NB4 (cell line): ENCODE measurements at regions not wholly inside any gene's neighbourhood (a gene's known extent, or its start where the extent isn't known, plus 50 kb on each side); places are given as distances from the start of the nearest gene placed in this dataset.

Experiments used
- MYC ChIP-seq: IDR thresholded peaks from 2 replicates; pipeline ENCODE4 v1.6.1; 2011; ENCODE audit warnings: low read depth, low read length
- POLR2A ChIP-seq: IDR thresholded peaks from 2 replicates; pipeline ENCODE4 v1.6.1; 2011; ENCODE audit warnings: mild to moderate bottlenecking; ENCODE audit not compliant: insufficient read length; ENCODE audit errors: extremely low read depth
- TF ChIP-seq, protein P1 (sequence below): IDR thresholded peaks from one replicate; pipeline ENCODE4 v1.5.1; 2012; ENCODE audit warnings: low read depth, low read length
- TF ChIP-seq, protein P2 (sequence below): IDR thresholded peaks from 2 replicates; pipeline ENCODE4 v1.6.1; 2011; ENCODE audit warnings: low read depth, low read length

DNA sequence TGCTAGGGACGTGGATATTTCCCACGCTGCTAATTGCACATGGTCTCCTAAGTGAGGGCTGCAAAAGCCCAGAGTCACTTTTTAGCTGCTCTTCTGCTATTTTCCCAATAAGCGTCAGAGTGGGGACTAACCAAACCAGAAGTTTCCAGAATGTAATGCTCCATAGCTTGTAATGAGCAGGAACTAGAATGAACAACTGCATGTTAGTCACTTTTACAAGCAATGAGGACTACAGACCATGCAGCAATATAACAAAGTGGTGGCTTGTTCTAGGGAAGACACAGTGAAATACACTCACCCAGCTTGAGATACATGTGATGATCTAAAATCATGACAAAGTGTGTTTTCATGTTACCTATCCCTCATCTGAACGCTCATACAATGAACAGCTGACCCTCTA lies 314.1 kb upstream of the SGK1 start:
- TF ChIP-seq, protein P1, sequence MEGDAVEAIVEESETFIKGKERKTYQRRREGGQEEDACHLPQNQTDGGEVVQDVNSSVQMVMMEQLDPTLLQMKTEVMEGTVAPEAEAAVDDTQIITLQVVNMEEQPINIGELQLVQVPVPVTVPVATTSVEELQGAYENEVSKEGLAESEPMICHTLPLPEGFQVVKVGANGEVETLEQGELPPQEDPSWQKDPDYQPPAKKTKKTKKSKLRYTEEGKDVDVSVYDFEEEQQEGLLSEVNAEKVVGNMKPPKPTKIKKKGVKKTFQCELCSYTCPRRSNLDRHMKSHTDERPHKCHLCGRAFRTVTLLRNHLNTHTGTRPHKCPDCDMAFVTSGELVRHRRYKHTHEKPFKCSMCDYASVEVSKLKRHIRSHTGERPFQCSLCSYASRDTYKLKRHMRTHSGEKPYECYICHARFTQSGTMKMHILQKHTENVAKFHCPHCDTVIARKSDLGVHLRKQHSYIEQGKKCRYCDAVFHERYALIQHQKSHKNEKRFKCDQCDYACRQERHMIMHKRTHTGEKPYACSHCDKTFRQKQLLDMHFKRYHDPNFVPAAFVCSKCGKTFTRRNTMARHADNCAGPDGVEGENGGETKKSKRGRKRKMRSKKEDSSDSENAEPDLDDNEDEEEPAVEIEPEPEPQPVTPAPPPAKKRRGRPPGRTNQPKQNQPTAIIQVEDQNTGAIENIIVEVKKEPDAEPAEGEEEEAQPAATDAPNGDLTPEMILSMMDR: no peak
- TF ChIP-seq POLR2A (no peak), MYC (no peak)
- TF ChIP-seq, protein P2, sequence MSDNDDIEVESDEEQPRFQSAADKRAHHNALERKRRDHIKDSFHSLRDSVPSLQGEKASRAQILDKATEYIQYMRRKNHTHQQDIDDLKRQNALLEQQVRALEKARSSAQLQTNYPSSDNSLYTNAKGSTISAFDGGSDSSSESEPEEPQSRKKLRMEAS: 0 out of 2 replicates have a peak, but pooled peaks have one; percentile 14
